Left lung (tissue), 4 donors: ENCODE measurements at regions not wholly inside any gene's neighbourhood (a gene's known extent, or its start where the extent isn't known, plus 50 kb on each side); places are given as distances from the start of the nearest gene placed in this dataset.

ENCODE experiments used
- ATAC-seq: fragments of 200-7000 bp; cut with Tn5 transposase; one replicate; pipeline ENCODE4 v1.9.1; 2020; ENCODE audit warnings: moderate library complexity
- DNase-seq, 4 donors: peaks; one replicate each; pipeline ENCODE4 v3.0.0-alpha.2; 2013 to 2020
- H3K27ac ChIP-seq, 2 donors: fragments of 200-600 bp; sonication (generic) in 1 of 2; one replicate each; pipeline versions ENCODE4 v1.5.0 to v1.8.0; 2020 to 2021
- H3K27me3 ChIP-seq, 2 donors: fragments of 200-600 bp; sonication (generic) in 1 of 2; one replicate each; pipeline versions ENCODE4 v1.5.0 to v1.8.0; 2020 to 2021
- H3K36me3 ChIP-seq, 2 donors: fragments of 200-600 bp; sonication (generic) in 1 of 2; one replicate each; pipeline versions ENCODE4 v1.5.0 to v1.8.0; 2020 to 2021
- H3K4me1 ChIP-seq, 2 donors: fragments of 200-600 bp; one replicate each; pipeline ENCODE4 v1.8.0; 2021
- H3K4me3 ChIP-seq, 2 donors: fragments of 200-600 bp; sonication (generic) in 1 of 2; one replicate each; pipeline versions ENCODE4 v1.5.0 to v1.8.0; 2020 to 2021; ENCODE audit warnings: mild to moderate bottlenecking in 1 of 2
- H3K9me3 ChIP-seq, 2 donors: fragments of 200-600 bp; sonication (generic) in 1 of 2; one replicate each; pipeline versions ENCODE4 v1.5.0 to v1.8.0; 2020 to 2021
- intact Hi-C, 2 donors: fragments of 100-400 bp; cut with DNase I; formaldehyde crosslinking; loops; one replicate each; pipeline versions ENCODE4 v1.11.2 to v1.14.2; 2022
- TF ChIP-seq, protein P1 (sequence below), 2 donors: fragments of 200-600 bp; sonication (generic) in 1 of 2; IDR thresholded peaks; one replicate each; pipeline versions ENCODE4 v1.5.0 to v1.8.0; 2021; ENCODE audit warnings: antibody characterized with exemption in 2 of 2
- donor health status: DM: no; HTN: yes; CAD: no.
- donor health status: DM: no; HTN: no; CAD: no.

DNA sequence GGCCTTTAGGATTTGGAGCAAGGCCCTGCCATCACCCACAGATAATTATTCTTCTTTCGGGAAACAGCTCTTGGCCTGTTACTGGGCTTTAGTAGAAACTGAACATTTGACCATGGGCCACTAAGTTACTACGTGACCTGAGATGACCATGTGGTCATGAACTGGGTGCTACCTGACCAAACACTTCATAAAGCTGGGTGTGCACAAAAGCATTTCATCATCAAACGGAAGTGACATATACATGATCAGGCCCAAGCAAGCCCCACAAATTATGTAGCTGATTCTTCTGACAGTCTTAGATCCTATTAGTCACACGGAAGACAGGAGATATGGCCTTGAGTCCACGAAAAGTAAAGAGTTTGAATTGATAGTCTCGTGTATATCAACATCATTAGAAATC, 130.9 kb upstream of the FBN2 start:
- intact Hi-C loops, result no loop called here
- H3K9me3 ChIP-seq, result no peaks in the 10 kb centered on the region
- H3K36me3 ChIP-seq, result no peaks in the 10 kb centered on the region
- H3K27me3 ChIP-seq, result no peaks in the 10 kb centered on the region
- no peaks in the 10 kb centered on the region for H3K4me1 ChIP-seq
- no peak overlapping the region for H3K27ac ChIP-seq
- TF ChIP-seq, protein P1, sequence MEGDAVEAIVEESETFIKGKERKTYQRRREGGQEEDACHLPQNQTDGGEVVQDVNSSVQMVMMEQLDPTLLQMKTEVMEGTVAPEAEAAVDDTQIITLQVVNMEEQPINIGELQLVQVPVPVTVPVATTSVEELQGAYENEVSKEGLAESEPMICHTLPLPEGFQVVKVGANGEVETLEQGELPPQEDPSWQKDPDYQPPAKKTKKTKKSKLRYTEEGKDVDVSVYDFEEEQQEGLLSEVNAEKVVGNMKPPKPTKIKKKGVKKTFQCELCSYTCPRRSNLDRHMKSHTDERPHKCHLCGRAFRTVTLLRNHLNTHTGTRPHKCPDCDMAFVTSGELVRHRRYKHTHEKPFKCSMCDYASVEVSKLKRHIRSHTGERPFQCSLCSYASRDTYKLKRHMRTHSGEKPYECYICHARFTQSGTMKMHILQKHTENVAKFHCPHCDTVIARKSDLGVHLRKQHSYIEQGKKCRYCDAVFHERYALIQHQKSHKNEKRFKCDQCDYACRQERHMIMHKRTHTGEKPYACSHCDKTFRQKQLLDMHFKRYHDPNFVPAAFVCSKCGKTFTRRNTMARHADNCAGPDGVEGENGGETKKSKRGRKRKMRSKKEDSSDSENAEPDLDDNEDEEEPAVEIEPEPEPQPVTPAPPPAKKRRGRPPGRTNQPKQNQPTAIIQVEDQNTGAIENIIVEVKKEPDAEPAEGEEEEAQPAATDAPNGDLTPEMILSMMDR (IDR thresholded peaks at IDR 0.05), result no peak
- DNase-seq (no peak), ATAC-seq (no peak)
- H3K4me3 ChIP-seq, result no peak overlapping the region

DNA sequence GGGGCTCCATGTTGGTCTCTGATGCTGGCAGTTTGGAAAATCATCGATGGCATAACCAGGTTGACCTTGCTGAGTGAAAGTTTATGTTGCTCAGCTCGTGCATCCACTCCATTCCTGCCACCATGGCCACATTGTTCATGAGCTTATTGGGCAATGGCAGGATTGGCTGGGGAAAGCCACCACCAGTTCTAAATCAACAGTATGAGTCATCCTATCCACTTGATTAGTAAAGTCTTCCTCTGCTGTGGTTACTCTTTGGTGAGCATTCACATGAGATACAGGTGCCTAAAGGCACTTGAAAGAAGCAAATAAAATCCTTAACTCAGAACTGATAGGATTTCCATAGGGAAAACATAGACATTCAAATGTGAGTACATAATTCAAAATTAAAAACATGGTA, 131.8 kb upstream of the FBN2 start:
- no peak overlapping the region for H3K4me3 ChIP-seq
- no peaks in the 10 kb centered on the region for H3K27me3 ChIP-seq
- peak; percentile 54 for ATAC-seq
- DNase-seq, result no peak
- TF ChIP-seq, protein P1 (IDR thresholded peaks at IDR 0.05), result no peak
- intact Hi-C loops, result no loop called here
- no peaks in the 10 kb centered on the region for H3K4me1 ChIP-seq
- H3K36me3 ChIP-seq, result no peaks in the 10 kb centered on the region
- H3K9me3 ChIP-seq, result no peaks in the 10 kb centered on the region
- no peak overlapping the region for H3K27ac ChIP-seq

DNA sequence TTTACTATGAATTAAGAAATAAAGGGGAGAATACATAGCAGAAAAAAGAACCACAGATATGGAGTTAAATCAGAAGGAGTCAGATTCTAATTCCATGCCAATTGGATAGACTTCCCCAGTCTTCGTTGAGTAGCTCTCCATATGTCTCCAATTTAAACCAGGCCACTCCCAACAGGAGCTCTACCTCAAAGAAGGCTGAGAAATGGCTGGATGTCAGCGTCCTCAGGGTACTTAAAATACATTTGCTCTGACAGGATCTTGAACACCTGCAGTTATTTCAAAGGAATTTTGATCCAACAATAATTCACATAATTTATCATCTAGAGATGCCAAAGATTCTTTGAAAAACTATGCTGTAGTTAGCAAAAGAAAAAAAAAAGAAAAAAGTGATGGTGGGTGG, 133.9 kb upstream of the FBN2 start:
- TF ChIP-seq, protein P1 (IDR thresholded peaks at IDR 0.05), result no peak
- DNase-seq (no peak), ATAC-seq (no peak)
- Histone ChIP-seq H3K36me3 (no peaks in the 10 kb centered on the region), H3K4me1 (no peaks in the 10 kb centered on the region), H3K4me3 (no peak overlapping the region), H3K9me3 (no peaks in the 10 kb centered on the region), H3K27me3 (no peaks in the 10 kb centered on the region), H3K27ac (no peak overlapping the region)
- intact Hi-C loops, result no loop called here

DNA sequence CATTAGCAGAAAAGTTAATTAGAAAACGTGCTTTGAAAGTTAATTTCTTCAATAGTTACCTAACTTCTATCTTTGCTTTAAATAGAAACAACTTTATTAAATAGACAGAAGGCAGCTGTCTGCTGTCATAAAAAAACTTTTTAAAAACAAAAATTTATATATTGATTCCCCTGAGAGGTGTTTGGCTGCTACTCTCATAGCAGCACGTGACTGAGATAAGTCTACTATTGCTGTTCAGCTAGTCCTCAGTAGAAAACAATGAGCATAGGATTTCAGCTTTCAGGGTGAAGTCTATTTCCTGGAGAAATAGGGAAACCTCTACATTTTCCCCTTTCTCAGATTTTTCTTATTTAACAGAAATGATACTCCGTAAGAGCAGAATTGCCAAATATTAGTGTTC, 135.0 kb upstream of the FBN2 start:
- H3K36me3 ChIP-seq, result no peaks in the 10 kb centered on the region
- no peak for ATAC-seq
- no peak for DNase-seq
- H3K27ac ChIP-seq, result no peak overlapping the region
- H3K4me1 ChIP-seq, result no peaks in the 10 kb centered on the region
- intact Hi-C loops, result no loop called here
- TF ChIP-seq, protein P1 (IDR thresholded peaks at IDR 0.05), result no peak
- H3K27me3 ChIP-seq, result no peaks in the 10 kb centered on the region
- no peak overlapping the region for H3K4me3 ChIP-seq
- H3K9me3 ChIP-seq, result no peaks in the 10 kb centered on the region

DNA sequence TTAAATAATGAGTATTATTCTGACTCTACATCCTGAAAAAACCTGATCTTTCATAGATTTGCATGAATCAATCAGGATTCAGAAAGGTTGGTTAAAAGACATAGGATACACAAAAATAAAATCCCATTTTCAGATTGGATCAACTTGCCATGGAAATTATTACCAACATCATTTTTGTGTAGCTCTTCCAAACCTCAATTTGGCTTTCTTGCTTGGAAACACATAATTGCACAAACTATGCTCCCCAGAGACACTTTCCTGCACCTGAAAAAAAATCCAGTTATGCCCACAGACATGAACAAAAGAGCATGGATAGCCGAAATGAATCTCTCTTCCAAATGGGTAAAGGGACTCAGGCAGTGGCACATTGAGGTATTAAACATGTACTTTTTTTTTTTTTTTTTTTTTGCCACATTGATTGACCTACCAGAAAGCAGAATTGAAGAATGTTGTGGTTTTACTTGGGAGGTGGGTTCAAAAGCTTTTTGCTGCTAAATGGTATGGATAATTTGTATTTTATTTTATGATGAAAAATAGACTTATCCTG, 135.4 kb upstream of the FBN2 start:
- no peak for DNase-seq
- intact Hi-C loops, result no loop called here
- H3K4me1 ChIP-seq, result no peaks in the 10 kb centered on the region
- H3K4me3 ChIP-seq, result no peak overlapping the region
- no peaks in the 10 kb centered on the region for H3K36me3 ChIP-seq
- H3K27ac ChIP-seq, result no peak overlapping the region
- TF ChIP-seq, protein P1 (IDR thresholded peaks at IDR 0.05), result no peak
- no peak for ATAC-seq
- H3K27me3 ChIP-seq, result no peaks in the 10 kb centered on the region
- no peaks in the 10 kb centered on the region for H3K9me3 ChIP-seq
